Lower lobe of right lung (tissue), 2 donors: ENCODE measurements at regions not wholly inside any gene's neighbourhood (a gene's known extent, or its start where the extent isn't known, plus 50 kb on each side); places are given as distances from the start of the nearest gene placed in this dataset.

Experiments
- ATAC-seq, 2 donors: fragments of 200-7000 bp; cut with Tn5 transposase; one replicate each; pipeline ENCODE4 v1.9.1; 2020 to 2022; ENCODE audit warnings: mild to moderate bottlenecking in 2 of 2, moderate library complexity in 2 of 2
- DNase-seq: peaks from one replicate; pipeline ENCODE4 v3.0.0-alpha.2; 2020
- H3K27ac ChIP-seq: fragments of 200-600 bp; one replicate; pipeline ENCODE4 v1.8.0; 2022
- H3K27me3 ChIP-seq: fragments of 200-600 bp; one replicate; pipeline ENCODE4 v1.8.0; 2022; ENCODE audit warnings: low read depth
- H3K36me3 ChIP-seq: fragments of 200-600 bp; one replicate; pipeline ENCODE4 v1.8.0; 2022; ENCODE audit warnings: mild to moderate bottlenecking
- H3K4me1 ChIP-seq: fragments of 200-600 bp; one replicate; pipeline ENCODE4 v1.8.0; 2022
- H3K4me3 ChIP-seq: fragments of 200-600 bp; one replicate; pipeline ENCODE4 v1.8.0; 2022; ENCODE audit warnings: mild to moderate bottlenecking
- H3K9me3 ChIP-seq: fragments of 200-600 bp; one replicate; pipeline ENCODE4 v1.8.0; 2022
- intact Hi-C: fragments of 100-400 bp; cut with DNase I; formaldehyde crosslinking; loops from one replicate; pipeline ENCODE4 v1.11.0; 2022
- TF ChIP-seq, protein P1 (sequence below): fragments of 200-600 bp; IDR thresholded peaks from one replicate; pipeline ENCODE4 v1.8.0; 2022; ENCODE audit warnings: antibody characterized with exemption, mild to moderate bottlenecking
- donor health status: DM: no; HTN: yes; CAD: no; lungs with severe emphysema.

DNA sequence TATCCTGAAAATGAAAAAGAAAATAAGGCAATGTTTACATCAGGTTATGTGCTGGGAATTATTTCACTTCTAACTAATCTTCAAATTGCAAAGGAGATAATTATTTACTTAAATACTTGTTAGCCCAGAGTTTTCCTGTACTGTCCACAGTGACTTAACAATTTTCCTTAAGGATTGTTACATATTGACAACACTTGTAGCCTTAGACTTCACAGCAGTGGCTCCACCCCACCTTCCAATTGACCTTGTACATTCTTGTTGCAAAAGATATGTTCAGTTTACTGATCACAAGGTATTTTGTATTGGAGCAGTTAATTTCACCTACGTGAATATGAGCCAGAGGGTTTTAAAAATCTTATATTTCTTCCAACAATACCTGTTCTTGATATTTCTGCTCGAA, 376.9 kb downstream of the CNTN6 start:
- no peak overlapping the region for H3K27ac ChIP-seq
- no peak for ATAC-seq
- intact Hi-C loops = no loop called here
- no peak for DNase-seq
- TF ChIP-seq, protein P1, sequence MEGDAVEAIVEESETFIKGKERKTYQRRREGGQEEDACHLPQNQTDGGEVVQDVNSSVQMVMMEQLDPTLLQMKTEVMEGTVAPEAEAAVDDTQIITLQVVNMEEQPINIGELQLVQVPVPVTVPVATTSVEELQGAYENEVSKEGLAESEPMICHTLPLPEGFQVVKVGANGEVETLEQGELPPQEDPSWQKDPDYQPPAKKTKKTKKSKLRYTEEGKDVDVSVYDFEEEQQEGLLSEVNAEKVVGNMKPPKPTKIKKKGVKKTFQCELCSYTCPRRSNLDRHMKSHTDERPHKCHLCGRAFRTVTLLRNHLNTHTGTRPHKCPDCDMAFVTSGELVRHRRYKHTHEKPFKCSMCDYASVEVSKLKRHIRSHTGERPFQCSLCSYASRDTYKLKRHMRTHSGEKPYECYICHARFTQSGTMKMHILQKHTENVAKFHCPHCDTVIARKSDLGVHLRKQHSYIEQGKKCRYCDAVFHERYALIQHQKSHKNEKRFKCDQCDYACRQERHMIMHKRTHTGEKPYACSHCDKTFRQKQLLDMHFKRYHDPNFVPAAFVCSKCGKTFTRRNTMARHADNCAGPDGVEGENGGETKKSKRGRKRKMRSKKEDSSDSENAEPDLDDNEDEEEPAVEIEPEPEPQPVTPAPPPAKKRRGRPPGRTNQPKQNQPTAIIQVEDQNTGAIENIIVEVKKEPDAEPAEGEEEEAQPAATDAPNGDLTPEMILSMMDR = no peak
- H3K36me3 ChIP-seq = no peaks in the 10 kb centered on the region
- no peaks in the 10 kb centered on the region for H3K27me3 ChIP-seq
- no peaks in the 10 kb centered on the region for H3K4me1 ChIP-seq
- no peaks in the 10 kb centered on the region for H3K9me3 ChIP-seq
- no peak overlapping the region for H3K4me3 ChIP-seq

DNA sequence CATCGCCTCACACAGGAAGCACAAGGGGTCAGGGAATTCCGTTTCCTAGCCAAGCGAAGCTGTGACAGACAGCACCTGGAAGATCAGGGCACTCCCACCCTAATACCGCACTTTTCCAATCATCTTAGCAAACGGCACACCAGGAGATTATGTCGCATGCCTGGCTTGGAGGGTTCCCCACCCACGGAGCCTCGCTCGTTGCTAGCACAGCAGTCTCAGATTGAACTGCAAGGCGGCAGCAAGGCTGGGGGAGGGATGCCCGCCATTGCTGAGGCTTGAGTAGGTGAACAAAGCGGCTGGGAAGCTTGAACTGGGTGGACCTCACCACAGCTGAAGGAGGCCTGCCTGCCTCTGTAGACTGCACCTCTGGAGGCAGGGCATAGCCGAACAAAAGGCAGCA, 384.8 kb downstream of the CNTN6 start:
- no peaks in the 10 kb centered on the region for H3K36me3 ChIP-seq
- H3K9me3 ChIP-seq = no peaks in the 10 kb centered on the region
- TF ChIP-seq, protein P1 = no peak
- ATAC-seq = no peak
- no peak overlapping the region for H3K4me3 ChIP-seq
- DNase-seq = no peak
- no peaks in the 10 kb centered on the region for H3K4me1 ChIP-seq
- no peaks in the 10 kb centered on the region for H3K27me3 ChIP-seq
- H3K27ac ChIP-seq = no peak overlapping the region
- intact Hi-C loops = no loop called here

DNA sequence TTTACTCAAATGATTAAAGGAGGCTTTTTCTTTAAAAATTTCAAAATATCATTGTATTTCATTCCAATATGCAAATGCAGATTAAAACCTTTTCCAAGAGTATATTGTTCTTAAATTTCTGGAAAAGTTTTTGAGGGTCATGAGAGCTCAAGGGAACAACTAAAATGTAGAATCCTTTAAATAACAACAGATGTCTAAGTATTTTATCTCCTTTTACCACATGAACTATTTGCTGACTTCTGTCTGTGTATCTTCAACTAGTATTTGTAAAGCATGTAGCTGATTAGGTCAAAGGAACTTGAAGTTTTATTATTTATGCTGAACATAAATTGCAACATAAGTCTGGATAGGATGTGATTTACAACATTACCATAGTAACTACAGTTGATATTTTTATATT, 402.6 kb downstream of the CNTN6 start:
- Histone ChIP-seq H3K4me3 (no peak overlapping the region), H3K27me3 (no peaks in the 10 kb centered on the region), H3K4me1 (no peaks in the 10 kb centered on the region), H3K36me3 (no peaks in the 10 kb centered on the region), H3K27ac (no peak overlapping the region), H3K9me3 (no peaks in the 10 kb centered on the region)
- intact Hi-C loops = no loop called here
- no peak for ATAC-seq
- DNase-seq = no peak
- TF ChIP-seq, protein P1 = no peak

DNA sequence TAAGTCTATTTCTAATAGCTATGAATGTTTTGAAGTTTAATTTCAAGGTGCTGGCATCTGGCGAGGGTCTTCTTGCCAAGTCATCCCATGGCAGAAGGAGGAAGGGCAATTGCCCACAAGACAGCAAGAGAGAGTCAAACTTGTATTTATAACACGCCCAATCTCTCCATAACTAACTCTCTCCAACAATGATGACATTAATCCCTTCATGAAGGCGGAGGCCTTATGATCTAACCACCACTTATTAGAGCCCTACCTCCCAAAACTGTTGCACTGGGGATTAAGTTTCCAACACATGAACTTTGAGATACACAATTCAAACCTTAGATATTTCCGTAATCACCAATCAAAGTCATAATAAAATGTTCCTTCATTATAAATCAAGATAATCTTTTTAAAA, 406.9 kb downstream of the CNTN6 start:
- H3K27me3 ChIP-seq = no peaks in the 10 kb centered on the region
- TF ChIP-seq, protein P1 = no peak
- DNase-seq (no peak), ATAC-seq (no peak)
- no peaks in the 10 kb centered on the region for H3K4me1 ChIP-seq
- intact Hi-C loops = no loop called here
- H3K36me3 ChIP-seq = no peaks in the 10 kb centered on the region
- H3K9me3 ChIP-seq = no peaks in the 10 kb centered on the region
- H3K27ac ChIP-seq = no peak overlapping the region
- no peak overlapping the region for H3K4me3 ChIP-seq

DNA sequence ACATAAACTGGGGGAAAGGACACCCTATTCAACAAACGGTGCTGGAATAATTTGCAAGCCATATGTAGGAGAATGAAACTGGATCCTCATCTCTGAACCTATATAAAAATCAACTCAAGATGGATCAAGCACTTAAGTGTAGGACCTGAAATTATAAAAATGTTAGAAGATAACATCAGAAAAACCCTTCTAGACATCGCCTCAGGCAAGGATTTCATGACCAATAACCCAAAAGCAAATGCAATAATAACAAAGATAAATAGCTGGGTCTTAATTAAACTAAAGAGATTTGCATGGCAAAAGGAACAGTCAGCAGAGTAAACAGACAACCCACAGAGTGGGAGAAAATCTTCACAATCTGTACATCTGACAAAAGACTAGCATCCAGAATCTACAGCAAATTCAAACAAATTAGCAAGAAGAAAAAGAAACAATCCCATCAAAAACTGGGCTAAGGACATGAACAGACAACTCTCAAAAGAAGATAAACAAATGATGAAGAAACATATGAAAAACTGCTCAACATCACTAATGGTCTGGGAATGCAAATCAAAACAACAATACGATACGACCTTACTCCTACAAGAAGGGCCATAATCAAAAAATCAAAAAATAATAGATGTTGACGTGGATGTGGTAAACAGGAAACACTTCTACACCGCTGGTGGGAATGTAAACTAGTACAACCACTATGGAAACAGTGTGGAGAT, 408.7 kb downstream of the CNTN6 start:
- H3K4me3 ChIP-seq = no peak overlapping the region
- DNase-seq (no peak), ATAC-seq (no peak)
- no peaks in the 10 kb centered on the region for H3K27me3 ChIP-seq
- intact Hi-C loops = no loop called here
- TF ChIP-seq, protein P1 = no peak
- H3K9me3 ChIP-seq = no peaks in the 10 kb centered on the region
- no peaks in the 10 kb centered on the region for H3K36me3 ChIP-seq
- H3K27ac ChIP-seq = no peak overlapping the region
- no peaks in the 10 kb centered on the region for H3K4me1 ChIP-seq
